ENCODE measurements at regions not wholly inside any gene's neighbourhood (a gene's known extent, or its start where the extent isn't known, plus 50 kb on each side); places are given as distances from the start of the nearest gene placed in this dataset.
"Not testable (repeated sequence)": the region's sequence is repeated elsewhere in the genome, so short reads cannot be mapped to it uniquely, and the experiment has no call there.

GRCh38 chr11:81245791-81246190 lies 1487.9 kb downstream of the FAM181B start:
- FAIRE-seq = no peak
- TF ChIP-seq, protein P1, sequence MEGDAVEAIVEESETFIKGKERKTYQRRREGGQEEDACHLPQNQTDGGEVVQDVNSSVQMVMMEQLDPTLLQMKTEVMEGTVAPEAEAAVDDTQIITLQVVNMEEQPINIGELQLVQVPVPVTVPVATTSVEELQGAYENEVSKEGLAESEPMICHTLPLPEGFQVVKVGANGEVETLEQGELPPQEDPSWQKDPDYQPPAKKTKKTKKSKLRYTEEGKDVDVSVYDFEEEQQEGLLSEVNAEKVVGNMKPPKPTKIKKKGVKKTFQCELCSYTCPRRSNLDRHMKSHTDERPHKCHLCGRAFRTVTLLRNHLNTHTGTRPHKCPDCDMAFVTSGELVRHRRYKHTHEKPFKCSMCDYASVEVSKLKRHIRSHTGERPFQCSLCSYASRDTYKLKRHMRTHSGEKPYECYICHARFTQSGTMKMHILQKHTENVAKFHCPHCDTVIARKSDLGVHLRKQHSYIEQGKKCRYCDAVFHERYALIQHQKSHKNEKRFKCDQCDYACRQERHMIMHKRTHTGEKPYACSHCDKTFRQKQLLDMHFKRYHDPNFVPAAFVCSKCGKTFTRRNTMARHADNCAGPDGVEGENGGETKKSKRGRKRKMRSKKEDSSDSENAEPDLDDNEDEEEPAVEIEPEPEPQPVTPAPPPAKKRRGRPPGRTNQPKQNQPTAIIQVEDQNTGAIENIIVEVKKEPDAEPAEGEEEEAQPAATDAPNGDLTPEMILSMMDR (IDR thresholded peaks at IDR 0.05; ENCODE audit: borderline replicate concordance, extremely low read depth, insufficient read depth) = no peak
- Histone ChIP-seq H3K27me3 (ENCODE audit: control insufficient read depth, insufficient read depth, low read length) (no peaks in the 10 kb centered on the region), H3K9me3 (ENCODE audit: control insufficient read depth in 2 of 3, insufficient read depth in 1 of 3, low read length in 3 of 3) (no peaks in the 10 kb centered on the region), H3K4me3 (ENCODE audit: low read length in 3 of 3) (no peak overlapping the region), H3K27ac (ENCODE audit: low read depth in 2 of 2, low read length in 2 of 2) (no peak overlapping the region), H3K9ac (ENCODE audit: low read length in 3 of 3) (no peak overlapping the region), H3K36me3 (ENCODE audit: control insufficient read depth in 2 of 3, insufficient read depth in 3 of 3, low read length in 3 of 3) (no peaks in the 10 kb centered on the region), H3K4me1 (ENCODE audit: control insufficient read depth in 2 of 3, insufficient read depth in 2 of 3, low read depth in 1 of 3, low read length in 3 of 3) (no peaks in the 10 kb centered on the region)
- intact Hi-C loops (cut with DNase I) = no loop called here
- DNase-seq = no peak

GRCh38 chr11:81241672-81242275 lies 1491.9 kb downstream of the FAM181B start:
- TF ChIP-seq, protein P1 (IDR thresholded peaks at IDR 0.05; ENCODE audit: borderline replicate concordance, extremely low read depth, insufficient read depth) = no peak
- no peak for FAIRE-seq
- H3K36me3 ChIP-seq (ENCODE audit: control insufficient read depth in 2 of 3, insufficient read depth in 3 of 3, low read length in 3 of 3) = no peaks in the 10 kb centered on the region

DNA sequence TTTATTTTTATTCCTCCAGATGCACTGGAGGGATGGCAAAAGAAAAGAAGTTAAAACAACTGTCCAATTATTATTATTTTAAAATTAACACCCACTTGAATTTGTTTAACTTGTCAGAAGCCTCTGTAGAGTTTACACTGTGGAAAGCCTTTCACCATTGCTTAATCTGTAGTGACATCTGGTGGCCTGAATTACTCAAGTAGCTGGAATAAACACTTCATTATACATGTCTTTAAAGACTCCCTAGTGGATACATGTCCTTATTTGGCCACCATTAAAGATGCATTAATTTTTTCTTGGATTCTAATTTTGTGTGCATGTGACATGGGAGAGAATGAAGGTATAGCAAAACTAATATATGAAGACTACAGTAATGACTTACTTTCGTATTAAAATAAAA lies 1496.5 kb downstream of the FAM181B start:
- Histone ChIP-seq H3K9ac (ENCODE audit: low read length in 3 of 3) (no peak overlapping the region), H3K36me3 (ENCODE audit: control insufficient read depth in 2 of 3, insufficient read depth in 3 of 3, low read length in 3 of 3) (no peaks in the 10 kb centered on the region), H3K4me3 (ENCODE audit: low read length in 3 of 3) (no peak overlapping the region), H3K27ac (ENCODE audit: low read depth in 2 of 2, low read length in 2 of 2) (no peak overlapping the region), H3K27me3 (ENCODE audit: control insufficient read depth, insufficient read depth, low read length) (no peaks in the 10 kb centered on the region), H3K9me3 (ENCODE audit: control insufficient read depth in 2 of 3, insufficient read depth in 1 of 3, low read length in 3 of 3) (no peaks in the 10 kb centered on the region), H3K4me1 (ENCODE audit: control insufficient read depth in 2 of 3, insufficient read depth in 2 of 3, low read depth in 1 of 3, low read length in 3 of 3) (no peaks in the 10 kb centered on the region)
- FAIRE-seq (peak; percentile 71), DNase-seq (peak in 3 of 5 donors; percentile 35 to 92 (median 87))
- intact Hi-C loops (cut with DNase I) = no loop called here
- TF ChIP-seq, protein P1 (IDR thresholded peaks at IDR 0.05; ENCODE audit: borderline replicate concordance, extremely low read depth, insufficient read depth) = peak; percentile 48

More at GRCh38 chr11:81241672-81242275, 1491.9 kb downstream of the FAM181B start:
- Histone ChIP-seq H3K9me3 (ENCODE audit: control insufficient read depth in 2 of 3, insufficient read depth in 1 of 3, low read length in 3 of 3) (no peaks in the 10 kb centered on the region), H3K9ac (ENCODE audit: low read length in 3 of 3) (no peak overlapping the region), H3K4me3 (ENCODE audit: low read length in 3 of 3) (no peak overlapping the region), H3K27ac (ENCODE audit: low read depth in 2 of 2, low read length in 2 of 2) (no peak overlapping the region), H3K27me3 (ENCODE audit: control insufficient read depth, insufficient read depth, low read length) (no peaks in the 10 kb centered on the region), H3K4me1 (ENCODE audit: control insufficient read depth in 2 of 3, insufficient read depth in 2 of 3, low read depth in 1 of 3, low read length in 3 of 3) (no peaks in the 10 kb centered on the region)
- DNase-seq = no peak
- intact Hi-C loops (cut with DNase I) = no loop called here

DNA sequence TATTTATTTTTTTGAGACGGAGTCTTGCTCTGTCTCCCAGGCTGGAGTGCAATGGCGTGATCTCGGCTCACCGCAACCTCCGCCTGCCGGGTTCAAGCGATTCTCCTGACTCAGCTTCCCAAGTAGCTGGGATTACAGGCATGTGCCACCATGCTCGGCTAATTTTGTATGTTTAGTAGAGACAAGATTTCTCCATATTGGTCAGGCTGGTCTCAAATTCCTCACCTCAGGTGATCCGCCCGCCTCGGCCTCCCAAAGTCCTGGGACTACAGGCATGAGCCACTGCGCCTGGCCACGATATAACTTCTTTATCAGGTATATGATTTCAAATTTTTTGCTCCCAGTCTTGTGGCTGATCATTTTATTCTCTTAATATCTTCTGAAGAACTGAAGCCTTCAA lies 1506.3 kb downstream of the FAM181B start:
- not testable (repeated sequence) for H3K9ac ChIP-seq (ENCODE audit: low read length in 3 of 3)

More for the DNA sequence above, 1506.3 kb downstream of the FAM181B start:
- H3K27me3 ChIP-seq (ENCODE audit: control insufficient read depth, insufficient read depth, low read length); H3K9me3 ChIP-seq (ENCODE audit: control insufficient read depth in 2 of 3, insufficient read depth in 1 of 3, low read length in 3 of 3); H3K4me1 ChIP-seq (ENCODE audit: control insufficient read depth in 2 of 3, insufficient read depth in 2 of 3, low read depth in 1 of 3, low read length in 3 of 3); H3K27ac ChIP-seq (ENCODE audit: low read depth in 2 of 2, low read length in 2 of 2); intact Hi-C loops (cut with DNase I); H3K4me3 ChIP-seq (ENCODE audit: low read length in 3 of 3); DNase-seq; H3K36me3 ChIP-seq (ENCODE audit: control insufficient read depth in 2 of 3, insufficient read depth in 3 of 3, low read length in 3 of 3); FAIRE-seq: not testable (repeated sequence)
